ENCODE measurements at regions not wholly inside any gene's neighbourhood (a gene's known extent, or its start where the extent isn't known, plus 50 kb on each side); places are given as distances from the start of the nearest gene placed in this dataset.
"Not testable (repeated sequence)": the region's sequence is repeated elsewhere in the genome, so short reads cannot be mapped to it uniquely, and the experiment has no call there.

DNA sequence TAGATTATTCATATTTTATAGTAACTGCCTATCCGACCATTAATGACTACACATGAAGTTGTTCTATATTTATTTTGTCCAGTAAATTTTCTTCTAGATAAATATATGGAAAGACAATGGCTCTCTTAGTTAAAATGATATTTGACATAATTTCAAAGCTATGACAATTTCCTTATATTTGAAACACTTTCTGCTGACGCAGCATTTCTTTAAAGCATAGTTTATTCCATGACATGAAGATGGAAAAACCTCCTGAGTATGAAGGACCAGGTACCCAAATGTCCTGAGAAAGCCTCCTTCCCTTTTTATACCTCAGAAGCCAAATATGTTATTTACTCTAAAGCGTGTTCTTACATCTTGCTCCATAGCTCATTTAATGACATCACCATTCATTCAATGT lies 831.6 kb downstream of the EFNB2 start:
- no peak overlapping the region for H3K4me3 Mint-ChIP-seq
- peaks cover 8% of the 10 kb centered on the region for H3K27me3 Mint-ChIP-seq
- H3K27ac Mint-ChIP-seq = no peak overlapping the region
- peaks cover 0 to 5% of the 10 kb centered on the region in 2 donors for H3K9me3 Mint-ChIP-seq
- H3K4me1 Mint-ChIP-seq = no peaks in the 10 kb centered on the region
- ATAC-seq (no peak), DNase-seq (no peak)

DNA sequence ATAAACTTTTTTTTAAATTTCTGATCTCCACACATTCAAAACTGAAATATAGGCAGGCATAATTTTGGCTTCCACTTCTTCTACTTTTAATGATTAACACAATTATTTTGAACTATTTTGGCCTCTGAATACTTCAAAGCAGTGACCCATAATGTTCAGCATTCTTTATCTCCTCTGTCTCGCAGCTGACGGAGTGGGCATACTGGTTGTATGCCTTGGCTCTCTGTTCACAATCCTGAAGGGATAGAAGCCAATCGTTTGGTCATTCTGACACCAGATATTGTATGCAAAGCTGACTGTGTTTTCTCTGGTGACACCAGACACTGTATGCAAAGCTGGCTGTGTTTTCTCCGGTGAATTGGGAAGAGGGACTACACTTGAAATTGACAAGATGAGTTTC lies 833.0 kb downstream of the EFNB2 start:
- ATAC-seq (no peak), DNase-seq (no peak)
- H3K9me3 Mint-ChIP-seq = peaks cover 0 to 5% of the 10 kb centered on the region in 2 donors
- H3K27me3 Mint-ChIP-seq = peaks cover 8% of the 10 kb centered on the region
- no peaks in the 10 kb centered on the region for H3K4me1 Mint-ChIP-seq
- H3K4me3 Mint-ChIP-seq = no peak overlapping the region
- no peak overlapping the region for H3K27ac Mint-ChIP-seq

DNA sequence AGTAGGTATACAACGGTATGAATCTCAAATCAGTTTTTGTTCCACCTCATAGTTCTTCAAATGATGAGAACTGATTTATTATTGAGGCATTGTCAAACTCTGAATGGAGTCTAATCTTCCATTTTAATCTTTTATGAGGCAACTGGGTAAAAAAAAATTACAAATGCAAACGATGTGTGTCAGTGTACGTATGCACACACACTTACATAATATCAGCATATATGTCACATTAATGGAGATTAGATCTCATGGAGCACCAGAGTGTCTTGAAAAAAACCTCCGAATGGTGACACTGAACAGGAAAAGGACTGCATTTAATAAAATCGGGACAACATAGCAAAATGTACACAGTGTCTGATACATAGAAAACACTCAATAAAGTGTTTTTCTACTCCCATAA lies 842.7 kb downstream of the EFNB2 start:
- no peak overlapping the region for H3K27ac Mint-ChIP-seq
- H3K9me3 Mint-ChIP-seq = peaks cover 0 to 6% of the 10 kb centered on the region in 2 donors
- H3K4me3 Mint-ChIP-seq = no peak overlapping the region
- ATAC-seq (no peak), DNase-seq (no peak)
- H3K4me1 Mint-ChIP-seq = no peaks in the 10 kb centered on the region
- H3K27me3 Mint-ChIP-seq = no peaks in the 10 kb centered on the region

DNA sequence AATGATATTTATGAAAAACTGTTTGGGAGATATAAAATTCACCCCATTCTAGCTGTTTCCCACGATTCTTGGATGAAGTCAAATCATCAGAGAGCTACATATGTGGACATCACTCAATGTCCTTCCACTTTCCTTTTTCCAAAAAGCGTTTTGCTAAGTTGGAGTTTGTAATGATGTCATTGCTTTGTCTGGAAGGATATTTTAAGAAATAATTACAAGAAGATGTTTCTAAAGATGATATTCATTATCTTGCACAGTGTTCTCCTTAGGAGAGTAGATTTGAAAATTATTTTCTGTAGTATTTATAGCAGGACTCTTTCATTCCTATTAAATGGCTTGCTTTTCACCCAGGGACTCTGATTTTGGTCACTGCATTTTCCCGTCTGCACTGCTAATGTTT lies 851.2 kb downstream of the EFNB2 start:
- DNase-seq (no peak), ATAC-seq (no peak)
- Mint-ChIP-seq H3K9me3 (no peaks in the 10 kb centered on the region), H3K27me3 (no peaks in the 10 kb centered on the region), H3K4me1 (no peaks in the 10 kb centered on the region), H3K4me3 (no peak overlapping the region), H3K27ac (no peak overlapping the region)

DNA sequence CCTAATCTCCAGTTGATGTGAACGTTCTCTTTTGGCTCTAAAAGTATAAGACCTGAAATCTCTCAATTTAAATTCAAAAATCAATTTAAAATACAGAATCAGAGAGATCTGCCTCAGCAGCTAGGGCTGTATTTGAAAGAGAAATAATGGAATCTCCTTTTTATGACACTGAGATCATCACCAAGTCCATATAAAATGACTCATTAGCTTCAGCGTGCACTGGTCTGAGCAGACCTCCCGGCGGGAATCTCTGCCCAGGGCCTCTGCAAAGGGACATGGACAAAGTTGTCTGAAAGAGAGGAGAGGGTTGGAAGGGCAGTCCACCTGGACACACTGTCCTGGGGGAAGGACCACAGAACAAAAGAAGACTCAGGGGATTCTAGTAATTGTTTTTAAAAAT lies 855.6 kb downstream of the EFNB2 start:
- Mint-ChIP-seq H3K4me3 (no peak overlapping the region), H3K9me3 (peaks cover 0 to 7% of the 10 kb centered on the region in 2 donors), H3K27ac (no peak overlapping the region), H3K4me1 (no peaks in the 10 kb centered on the region), H3K27me3 (no peaks in the 10 kb centered on the region)
- no peak for ATAC-seq
- DNase-seq = no peak

DNA sequence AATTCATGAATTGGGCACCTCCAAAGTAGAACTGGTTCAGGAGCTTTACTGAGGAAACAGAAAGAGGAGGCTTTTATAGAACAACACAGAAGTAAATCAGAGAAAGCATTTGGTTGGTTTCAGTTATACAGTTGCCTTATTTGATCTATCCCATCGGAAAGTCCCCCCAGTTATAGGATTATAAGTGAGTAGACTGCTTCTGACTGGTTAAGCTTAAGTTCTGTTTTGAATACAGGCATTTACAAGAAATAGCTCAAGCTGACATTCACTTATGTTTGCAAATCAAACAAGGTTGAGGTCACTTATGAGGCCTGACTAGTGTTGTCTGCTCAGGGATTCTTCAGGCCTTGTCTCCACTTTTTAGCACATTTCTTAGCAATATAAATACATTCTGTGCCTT lies 857.4 kb downstream of the EFNB2 start:
- H3K4me1 Mint-ChIP-seq = no peaks in the 10 kb centered on the region
- H3K27ac Mint-ChIP-seq = peak overlapping the region in 1 of 2 donors; percentile 86
- no peak for DNase-seq
- ATAC-seq = peak; percentile 66
- no peak overlapping the region for H3K4me3 Mint-ChIP-seq
- H3K9me3 Mint-ChIP-seq = peaks cover 0 to 7% of the 10 kb centered on the region in 2 donors
- no peaks in the 10 kb centered on the region for H3K27me3 Mint-ChIP-seq

DNA sequence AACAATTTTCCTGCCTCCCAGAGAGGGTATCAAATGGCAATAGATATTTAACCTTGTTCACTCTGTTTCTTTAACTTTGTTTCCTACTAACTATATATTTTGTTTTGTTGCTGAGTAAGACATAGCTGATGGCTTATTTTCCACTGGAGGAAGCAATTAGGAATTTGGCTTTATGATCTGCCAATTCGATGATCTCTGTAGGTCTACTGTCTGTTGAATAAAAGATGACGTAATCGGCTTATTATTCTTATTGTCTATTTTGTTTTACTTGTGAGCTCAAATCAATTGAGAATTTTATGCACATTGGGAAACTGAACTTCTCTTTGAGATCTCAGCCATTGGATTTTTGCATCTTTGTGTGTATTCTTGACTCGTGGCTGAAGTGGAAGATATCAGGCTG lies 862.6 kb downstream of the EFNB2 start:
- Mint-ChIP-seq H3K4me3 (no peak overlapping the region), H3K9me3 (peaks cover 7% of the 10 kb centered on the region in 2 donors), H3K4me1 (no peaks in the 10 kb centered on the region), H3K27me3 (no peaks in the 10 kb centered on the region), H3K27ac (no peak overlapping the region)
- no peak for ATAC-seq
- no peak for DNase-seq

DNA sequence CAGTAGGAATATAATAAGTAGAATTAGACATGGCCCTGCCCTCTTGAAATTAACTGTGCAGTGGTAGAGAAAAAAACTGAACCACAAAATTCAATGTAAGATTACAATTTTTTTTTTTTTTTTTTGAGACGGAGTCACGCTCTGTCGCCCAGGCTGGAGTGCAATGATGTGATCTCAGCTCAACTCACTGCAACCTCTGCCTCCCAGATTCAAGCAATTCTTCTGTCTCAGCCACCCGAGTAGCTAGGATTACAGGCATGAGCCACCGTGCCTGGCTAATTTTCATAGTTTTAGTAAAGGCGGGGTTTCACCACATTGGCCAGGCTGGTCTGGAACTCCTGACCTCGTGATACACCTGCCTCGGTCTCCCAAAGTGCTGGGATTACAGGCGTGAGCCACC lies 864.3 kb downstream of the EFNB2 start:
- not testable (repeated sequence) for H3K4me3 Mint-ChIP-seq, H3K4me1 Mint-ChIP-seq, ATAC-seq, DNase-seq, H3K9me3 Mint-ChIP-seq, H3K27me3 Mint-ChIP-seq, H3K27ac Mint-ChIP-seq

DNA sequence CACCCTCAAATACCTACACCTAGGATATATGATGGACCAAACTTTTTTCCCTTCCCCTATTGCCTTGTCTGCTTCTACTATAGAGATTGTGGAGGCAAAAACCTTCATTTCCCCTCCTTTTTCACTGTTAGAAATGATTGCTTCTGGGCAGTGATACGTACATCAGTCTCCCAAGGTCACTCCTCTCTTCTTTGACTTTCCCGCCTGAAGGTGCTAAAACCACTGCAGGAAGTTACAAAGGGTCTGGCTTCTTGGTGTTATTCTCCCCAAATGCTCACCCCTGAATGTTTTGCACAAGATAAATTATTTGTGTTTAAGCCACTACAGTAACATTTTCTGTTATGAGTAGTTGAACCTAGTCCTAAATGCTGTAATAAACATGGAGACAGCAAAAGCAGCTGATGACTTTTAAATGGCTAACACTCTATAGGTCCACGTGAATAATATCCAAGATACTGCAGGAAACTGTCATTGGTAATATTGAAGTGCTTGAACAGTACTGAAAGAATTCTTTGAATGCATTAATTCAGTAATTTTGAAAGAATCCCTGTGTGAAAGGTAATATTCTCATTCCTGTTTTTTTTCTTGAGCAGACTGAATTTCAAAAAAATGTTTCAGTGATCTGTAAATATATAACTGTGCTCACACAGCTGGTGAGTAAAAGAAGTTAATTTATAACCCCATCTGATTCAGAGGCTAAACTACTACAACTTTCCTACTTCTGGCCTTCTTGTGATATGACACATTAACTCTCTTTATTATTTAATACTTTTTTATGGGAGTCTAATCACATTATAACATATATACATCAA lies 865.1 kb downstream of the EFNB2 start:
- no peak overlapping the region for H3K27ac Mint-ChIP-seq
- DNase-seq (no peak), ATAC-seq (no peak)
- no peaks in the 10 kb centered on the region for H3K27me3 Mint-ChIP-seq
- no peak overlapping the region for H3K4me3 Mint-ChIP-seq
- no peaks in the 10 kb centered on the region for H3K4me1 Mint-ChIP-seq
- H3K9me3 Mint-ChIP-seq = peaks cover 0 to 7% of the 10 kb centered on the region in 2 donors

DNA sequence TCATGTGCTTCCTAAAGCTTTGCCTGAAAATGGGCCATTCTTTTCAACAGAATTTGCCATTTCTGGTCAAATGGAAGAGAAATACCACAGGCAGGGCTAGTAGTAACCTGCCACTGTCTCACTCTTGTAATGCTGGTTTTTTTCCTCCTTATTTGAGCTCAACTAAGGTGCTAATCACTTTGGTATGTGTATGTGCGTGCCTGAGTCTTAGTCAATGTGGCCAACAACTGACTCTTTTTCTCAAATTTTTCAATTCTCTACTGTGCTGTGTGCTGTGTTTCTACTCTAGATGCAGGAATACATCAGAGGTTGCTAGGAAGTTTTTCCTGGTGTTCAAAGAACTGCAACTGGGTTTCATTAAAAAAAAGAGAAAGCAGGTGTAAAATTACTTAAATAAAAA lies 870.2 kb downstream of the EFNB2 start:
- H3K4me1 Mint-ChIP-seq = no peaks in the 10 kb centered on the region
- ATAC-seq = no peak

DNA sequence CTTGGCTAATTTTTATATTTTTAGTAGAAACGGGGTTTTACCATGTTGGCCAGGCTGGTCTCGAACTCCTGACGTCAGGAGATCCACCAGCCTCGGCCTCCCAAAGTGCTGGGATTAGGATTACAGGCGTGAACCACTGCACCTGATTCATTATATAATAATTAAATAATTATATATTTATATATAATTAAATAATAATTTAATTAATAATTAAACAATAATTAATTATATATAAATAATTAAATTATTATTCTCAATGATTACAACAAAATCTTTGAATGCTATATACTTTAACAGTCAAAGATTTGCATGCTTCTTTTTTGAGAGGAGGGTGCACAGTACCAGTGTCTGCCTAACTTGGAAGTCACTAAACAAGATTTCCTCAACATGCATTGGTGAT lies 872.3 kb downstream of the EFNB2 start:
- no peak overlapping the region for H3K4me3 Mint-ChIP-seq
- no peak for ATAC-seq
- H3K4me1 Mint-ChIP-seq = no peaks in the 10 kb centered on the region
- DNase-seq = no peak
- no peaks in the 10 kb centered on the region for H3K27me3 Mint-ChIP-seq
- H3K27ac Mint-ChIP-seq = no peak overlapping the region
- H3K9me3 Mint-ChIP-seq = no peaks in the 10 kb centered on the region

More for the DNA sequence above, 870.2 kb downstream of the EFNB2 start:
- Mint-ChIP-seq H3K4me3 (no peak overlapping the region), H3K27ac (no peak overlapping the region), H3K9me3 (no peaks in the 10 kb centered on the region), H3K27me3 (no peaks in the 10 kb centered on the region)
- DNase-seq = no peak

DNA sequence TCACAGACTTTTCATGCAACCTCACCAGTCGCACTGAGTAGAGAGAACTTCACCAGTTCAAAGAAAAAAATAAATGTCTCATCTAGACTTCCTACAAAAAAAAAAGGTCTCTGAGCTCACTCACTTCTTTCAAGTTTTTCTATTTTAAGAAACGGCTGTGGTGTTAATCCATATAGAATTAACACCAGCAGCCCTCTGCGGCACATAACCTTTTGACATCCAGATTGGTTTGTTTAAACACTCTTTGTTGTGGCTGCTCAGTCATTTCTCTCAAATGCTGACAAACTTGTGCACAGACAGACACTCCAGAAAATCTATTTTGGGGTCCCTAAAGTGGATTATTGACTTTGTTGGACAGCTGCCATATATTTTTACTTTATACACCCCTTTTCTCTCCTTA lies 874.9 kb downstream of the EFNB2 start:
- no peak overlapping the region for H3K4me3 Mint-ChIP-seq
- ATAC-seq (no peak), DNase-seq (no peak)
- no peaks in the 10 kb centered on the region for H3K27me3 Mint-ChIP-seq
- H3K27ac Mint-ChIP-seq = no peak overlapping the region
- no peaks in the 10 kb centered on the region for H3K9me3 Mint-ChIP-seq
- no peaks in the 10 kb centered on the region for H3K4me1 Mint-ChIP-seq

DNA sequence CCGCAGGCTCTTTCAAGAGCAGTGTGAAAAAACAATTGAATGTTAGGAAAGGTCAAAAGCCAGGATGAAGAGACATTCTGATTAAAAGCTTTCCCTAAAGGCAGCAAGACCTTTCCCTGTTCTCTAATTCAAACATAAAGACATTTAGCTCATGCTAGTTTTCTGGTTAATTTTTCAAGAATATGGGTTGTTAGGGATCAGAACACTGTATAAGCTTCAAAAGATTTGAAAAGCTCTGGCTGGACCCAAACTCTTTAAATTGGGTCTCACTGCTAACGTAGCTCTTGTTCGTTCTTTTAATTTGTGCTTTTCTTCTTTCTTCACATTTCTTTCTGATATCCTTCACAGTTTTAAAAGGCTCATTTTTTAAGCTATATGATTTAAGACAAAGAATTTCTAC lies 877.0 kb downstream of the EFNB2 start:
- Mint-ChIP-seq H3K27ac (no peak overlapping the region), H3K9me3 (no peaks in the 10 kb centered on the region), H3K4me1 (no peaks in the 10 kb centered on the region), H3K4me3 (no peak overlapping the region), H3K27me3 (no peaks in the 10 kb centered on the region)
- no peak for DNase-seq
- no peak for ATAC-seq

DNA sequence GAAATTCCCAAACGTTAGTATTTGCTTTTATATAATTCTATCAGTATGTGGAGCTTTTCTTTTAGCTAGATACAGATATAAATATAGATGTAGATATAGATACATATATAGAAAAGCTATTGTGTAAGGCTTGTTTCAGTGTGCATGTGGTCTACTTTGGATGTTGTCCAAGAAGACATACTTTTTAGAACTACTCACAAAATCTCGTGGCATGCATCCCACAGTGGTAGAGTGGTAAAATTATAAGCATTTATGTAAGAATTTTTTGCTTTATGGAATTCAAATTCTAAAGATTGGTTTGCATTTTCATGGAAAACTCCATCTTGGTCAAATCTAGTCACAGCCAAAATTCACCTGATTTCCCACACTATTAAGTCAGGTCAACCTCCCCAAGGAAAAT lies 880.4 kb downstream of the EFNB2 start:
- Mint-ChIP-seq H3K4me3 (no peak overlapping the region), H3K4me1 (no peaks in the 10 kb centered on the region), H3K27ac (no peak overlapping the region), H3K27me3 (no peaks in the 10 kb centered on the region), H3K9me3 (peaks cover 3 to 4% of the 10 kb centered on the region in 2 donors)
- ATAC-seq (no peak), DNase-seq (no peak)

DNA sequence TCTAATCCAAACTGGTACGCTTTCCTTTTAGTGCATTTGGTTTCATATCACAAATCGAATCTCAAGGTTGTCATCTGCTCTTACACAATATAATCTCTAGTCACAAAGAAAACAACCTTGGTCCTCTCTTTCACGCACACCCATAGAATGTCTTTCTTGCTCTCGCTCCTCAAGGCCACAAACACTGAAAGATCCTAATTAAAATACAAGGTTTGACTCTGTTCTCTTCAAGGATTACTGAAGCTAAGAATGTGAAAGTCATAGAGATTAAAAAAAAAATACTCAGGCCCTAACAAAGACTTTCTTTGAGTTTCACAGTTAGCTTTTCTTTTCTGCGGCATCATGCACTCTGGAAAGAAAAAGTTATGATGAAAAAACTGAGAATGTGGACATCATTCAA lies 891.5 kb downstream of the EFNB2 start:
- ATAC-seq = no peak
- Mint-ChIP-seq H3K4me3 (no peak overlapping the region), H3K27ac (no peak overlapping the region), H3K4me1 (no peaks in the 10 kb centered on the region), H3K9me3 (peaks cover 10 to 16% of the 10 kb centered on the region in 2 donors), H3K27me3 (no peaks in the 10 kb centered on the region)
- DNase-seq = no peak

DNA sequence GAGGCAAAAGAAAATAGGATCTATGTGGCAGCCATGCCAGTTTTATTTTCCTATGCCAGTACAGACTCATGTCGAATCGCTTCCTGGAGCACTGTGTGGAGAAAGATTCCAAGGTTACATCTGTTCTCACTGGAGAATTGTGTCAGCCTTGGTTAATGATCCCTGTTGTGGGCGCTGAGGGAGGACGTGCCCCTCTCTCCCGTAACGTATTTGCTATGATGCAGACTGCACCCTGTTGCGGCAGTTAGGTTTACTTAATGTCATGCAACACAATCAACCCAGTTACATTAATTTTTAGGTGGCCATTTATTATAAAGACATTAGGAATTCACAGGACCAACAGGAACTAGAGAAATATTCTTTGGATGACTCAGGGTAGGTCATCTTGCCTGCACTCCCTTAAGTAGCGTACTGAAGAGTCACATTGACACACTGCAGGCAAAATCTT lies 892.9 kb downstream of the EFNB2 start:
- no peaks in the 10 kb centered on the region for H3K27me3 Mint-ChIP-seq

DNA sequence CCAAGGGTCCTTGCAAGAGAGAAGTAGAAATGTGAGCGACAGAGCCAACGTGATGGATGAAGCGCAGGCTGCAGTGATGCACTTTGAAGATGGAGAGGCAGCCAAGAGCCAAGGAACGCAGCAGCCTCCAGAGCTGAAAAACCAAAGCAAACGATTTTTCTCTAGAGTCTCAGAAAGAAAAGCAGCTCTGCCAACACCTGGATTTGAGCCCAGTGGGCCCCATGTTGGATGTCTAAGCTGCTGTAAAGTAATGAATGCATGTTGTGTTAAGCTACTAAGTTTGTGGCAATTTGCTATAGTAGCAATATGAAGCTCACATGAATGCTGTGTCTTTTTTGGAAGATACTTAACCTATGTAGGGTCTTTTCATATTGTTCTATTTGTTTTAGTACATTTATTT lies 894.3 kb downstream of the EFNB2 start:
- Mint-ChIP-seq H3K4me3 (no peak overlapping the region), H3K27me3 (no peaks in the 10 kb centered on the region), H3K9me3 (peaks cover 0 to 8% of the 10 kb centered on the region in 2 donors), H3K27ac (no peak overlapping the region), H3K4me1 (no peaks in the 10 kb centered on the region)
- DNase-seq = no peak
- no peak for ATAC-seq

More for the DNA sequence above, 892.9 kb downstream of the EFNB2 start:
- H3K27ac Mint-ChIP-seq = no peak overlapping the region
- ATAC-seq (no peak), DNase-seq (no peak)
- H3K4me3 Mint-ChIP-seq = no peak overlapping the region
- H3K4me1 Mint-ChIP-seq = no peaks in the 10 kb centered on the region
- H3K9me3 Mint-ChIP-seq = peaks cover 0 to 8% of the 10 kb centered on the region in 2 donors

All from stimulated activated naive CD8-positive, alpha-beta T cell treated with anti-CD3 and anti-CD28 coated beads, Interleukin-15, amount 100 ng/mL, for 72 hours (primary cell).